ENCODE measurements at regions not wholly inside any gene's neighbourhood (a gene's known extent, or its start where the extent isn't known, plus 50 kb on each side); places are given as distances from the start of the nearest gene placed in this dataset.

DNA sequence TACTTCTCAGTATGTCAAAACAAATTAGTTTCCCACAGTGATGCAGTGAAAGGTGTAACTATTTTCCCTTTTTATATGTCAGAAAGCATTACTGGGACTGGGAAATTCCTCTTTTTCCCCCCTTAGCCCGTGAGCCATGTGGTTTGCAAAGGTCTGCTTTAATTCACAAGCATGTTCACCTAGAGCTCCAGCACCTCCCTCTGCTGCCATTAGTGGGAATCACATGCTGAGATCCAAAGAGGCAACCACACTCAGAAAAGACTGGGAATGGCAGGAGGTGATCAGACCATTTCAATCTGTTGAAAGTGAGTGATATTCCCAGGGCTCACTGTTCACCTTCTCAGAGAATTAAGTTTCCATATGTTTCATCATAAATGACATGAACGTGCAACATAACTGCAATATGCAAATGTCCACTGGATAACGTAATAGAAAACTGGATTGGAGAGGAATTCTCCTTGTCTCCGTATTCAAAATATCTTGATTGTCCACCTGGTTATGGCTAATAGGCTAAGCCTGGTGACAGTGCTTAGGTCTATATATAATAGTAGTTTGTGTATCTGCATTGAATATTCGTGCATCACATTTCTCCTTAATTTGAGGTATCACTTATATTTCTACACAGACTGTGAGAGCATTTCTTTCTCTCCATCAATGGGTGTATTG, 703.5 kb upstream of the WWC1 start:
- no peak for TF ChIP-seq POLR2A (IDR thresholded peaks at IDR 0.05; ENCODE audit: low read length)
- TF ChIP-seq GATA1 (IDR thresholded peaks at IDR 0.05; ENCODE audit: low read depth, low read length), result no peak
